ENCODE measurements at regions not wholly inside any gene's neighbourhood (a gene's known extent, or its start where the extent isn't known, plus 50 kb on each side); places are given as distances from the start of the nearest gene placed in this dataset.
A peak's percentile ranks its signal among the peaks of the same experiment; 100 is the strongest.

DNA sequence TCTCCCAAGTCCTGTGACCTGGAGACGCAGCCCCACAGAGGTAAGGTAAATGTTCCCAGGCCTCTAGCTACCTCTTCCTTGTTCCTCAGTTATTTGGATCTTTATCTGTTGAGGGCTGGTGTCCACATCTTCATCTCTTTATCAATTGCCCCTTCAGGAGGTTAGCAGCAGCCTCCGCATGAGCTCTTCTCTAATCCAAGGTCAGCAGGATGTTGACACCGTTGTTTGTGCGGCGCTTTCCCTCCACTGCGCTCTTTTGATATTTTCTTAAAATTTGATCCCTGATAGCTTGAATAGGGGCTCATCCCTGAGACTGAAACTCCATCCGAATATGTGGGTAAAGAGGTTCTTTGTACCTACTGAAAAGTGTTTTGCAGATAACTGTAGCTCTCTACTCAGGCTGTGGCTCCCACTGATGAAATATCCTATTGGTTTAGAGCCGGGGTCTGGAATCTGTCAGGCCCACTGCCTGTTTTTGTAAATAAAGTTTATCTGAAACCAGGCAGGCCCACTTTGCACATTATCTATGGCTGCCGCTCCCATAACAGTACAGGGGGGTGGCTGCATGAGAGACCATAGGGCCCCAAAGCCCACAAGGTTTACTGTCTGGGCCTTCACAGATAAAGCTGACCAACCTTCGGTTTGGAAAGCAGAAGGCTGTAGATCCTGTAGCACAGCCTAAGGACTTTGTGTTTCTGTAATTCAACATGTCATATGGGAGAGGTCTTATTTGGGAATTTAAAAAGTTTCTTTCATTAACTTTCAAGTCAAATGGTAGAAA is 362.6 kb downstream of the QKI start (continued):
- TF ChIP-seq, protein P1, sequence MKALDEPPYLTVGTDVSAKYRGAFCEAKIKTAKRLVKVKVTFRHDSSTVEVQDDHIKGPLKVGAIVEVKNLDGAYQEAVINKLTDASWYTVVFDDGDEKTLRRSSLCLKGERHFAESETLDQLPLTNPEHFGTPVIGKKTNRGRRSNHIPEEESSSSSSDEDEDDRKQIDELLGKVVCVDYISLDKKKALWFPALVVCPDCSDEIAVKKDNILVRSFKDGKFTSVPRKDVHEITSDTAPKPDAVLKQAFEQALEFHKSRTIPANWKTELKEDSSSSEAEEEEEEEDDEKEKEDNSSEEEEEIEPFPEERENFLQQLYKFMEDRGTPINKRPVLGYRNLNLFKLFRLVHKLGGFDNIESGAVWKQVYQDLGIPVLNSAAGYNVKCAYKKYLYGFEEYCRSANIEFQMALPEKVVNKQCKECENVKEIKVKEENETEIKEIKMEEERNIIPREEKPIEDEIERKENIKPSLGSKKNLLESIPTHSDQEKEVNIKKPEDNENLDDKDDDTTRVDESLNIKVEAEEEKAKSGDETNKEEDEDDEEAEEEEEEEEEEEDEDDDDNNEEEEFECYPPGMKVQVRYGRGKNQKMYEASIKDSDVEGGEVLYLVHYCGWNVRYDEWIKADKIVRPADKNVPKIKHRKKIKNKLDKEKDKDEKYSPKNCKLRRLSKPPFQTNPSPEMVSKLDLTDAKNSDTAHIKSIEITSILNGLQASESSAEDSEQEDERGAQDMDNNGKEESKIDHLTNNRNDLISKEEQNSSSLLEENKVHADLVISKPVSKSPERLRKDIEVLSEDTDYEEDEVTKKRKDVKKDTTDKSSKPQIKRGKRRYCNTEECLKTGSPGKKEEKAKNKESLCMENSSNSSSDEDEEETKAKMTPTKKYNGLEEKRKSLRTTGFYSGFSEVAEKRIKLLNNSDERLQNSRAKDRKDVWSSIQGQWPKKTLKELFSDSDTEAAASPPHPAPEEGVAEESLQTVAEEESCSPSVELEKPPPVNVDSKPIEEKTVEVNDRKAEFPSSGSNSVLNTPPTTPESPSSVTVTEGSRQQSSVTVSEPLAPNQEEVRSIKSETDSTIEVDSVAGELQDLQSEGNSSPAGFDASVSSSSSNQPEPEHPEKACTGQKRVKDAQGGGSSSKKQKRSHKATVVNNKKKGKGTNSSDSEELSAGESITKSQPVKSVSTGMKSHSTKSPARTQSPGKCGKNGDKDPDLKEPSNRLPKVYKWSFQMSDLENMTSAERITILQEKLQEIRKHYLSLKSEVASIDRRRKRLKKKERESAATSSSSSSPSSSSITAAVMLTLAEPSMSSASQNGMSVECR (CRISPR knock-in tag; IDR thresholded peaks at IDR 0.05): no peak
- TF ChIP-seq, protein P2, sequence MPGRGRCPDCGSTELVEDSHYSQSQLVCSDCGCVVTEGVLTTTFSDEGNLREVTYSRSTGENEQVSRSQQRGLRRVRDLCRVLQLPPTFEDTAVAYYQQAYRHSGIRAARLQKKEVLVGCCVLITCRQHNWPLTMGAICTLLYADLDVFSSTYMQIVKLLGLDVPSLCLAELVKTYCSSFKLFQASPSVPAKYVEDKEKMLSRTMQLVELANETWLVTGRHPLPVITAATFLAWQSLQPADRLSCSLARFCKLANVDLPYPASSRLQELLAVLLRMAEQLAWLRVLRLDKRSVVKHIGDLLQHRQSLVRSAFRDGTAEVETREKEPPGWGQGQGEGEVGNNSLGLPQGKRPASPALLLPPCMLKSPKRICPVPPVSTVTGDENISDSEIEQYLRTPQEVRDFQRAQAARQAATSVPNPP (IDR thresholded peaks at IDR 0.05; ENCODE audit: borderline replicate concordance, insufficient read depth, insufficient read length): no peak
- peak; percentile 91 for TF ChIP-seq CREB1 (IDR thresholded peaks at IDR 0.05)
- no peak for TF ChIP-seq CREB1 (CRISPR knock-in tag; IDR thresholded peaks at IDR 0.05)
- peak; percentile 97 for TF ChIP-seq RUNX1 (IDR thresholded peaks at IDR 0.05; ENCODE audit: low read depth)
- TF ChIP-seq KAT8 (IDR thresholded peaks at IDR 0.05; ENCODE audit: low read depth): no peak
- no peak for TF ChIP-seq ZNF165 (CRISPR knock-in tag; IDR thresholded peaks at IDR 0.05; ENCODE audit: borderline replicate concordance)
- TF ChIP-seq ZNF134 (CRISPR knock-in tag; conservative IDR thresholded peaks at IDR 0.05): 0 out of 2 replicates have a peak, but pooled peaks have one; percentile 9
- TF ChIP-seq NCOA1 (IDR thresholded peaks at IDR 0.05; ENCODE audit: low read depth): peak; percentile 95
- TF ChIP-seq THRAP3 (IDR thresholded peaks at IDR 0.05; ENCODE audit: borderline replicate concordance): no peak
- TF ChIP-seq RHOXF2B (CRISPR knock-in tag; conservative IDR thresholded peaks at IDR 0.05): no peak
- peak; percentile 57; the same call in 1 of the 2 replicates for TF ChIP-seq ZNF445 (CRISPR knock-in tag; IDR thresholded peaks at IDR 0.05; ENCODE audit: low read depth)
- TF ChIP-seq, protein P3, sequence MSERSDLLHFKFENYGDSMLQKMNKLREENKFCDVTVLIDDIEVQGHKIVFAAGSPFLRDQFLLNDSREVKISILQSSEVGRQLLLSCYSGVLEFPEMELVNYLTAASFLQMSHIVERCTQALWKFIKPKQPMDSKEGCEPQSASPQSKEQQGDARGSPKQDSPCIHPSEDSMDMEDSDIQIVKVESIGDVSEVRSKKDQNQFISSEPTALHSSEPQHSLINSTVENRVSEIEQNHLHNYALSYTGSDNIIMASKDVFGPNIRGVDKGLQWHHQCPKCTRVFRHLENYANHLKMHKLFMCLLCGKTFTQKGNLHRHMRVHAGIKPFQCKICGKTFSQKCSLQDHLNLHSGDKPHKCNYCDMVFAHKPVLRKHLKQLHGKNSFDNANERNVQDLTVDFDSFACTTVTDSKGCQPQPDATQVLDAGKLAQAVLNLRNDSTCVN (CRISPR knock-in tag; IDR thresholded peaks at IDR 0.05): no peak
- TF ChIP-seq BHLHE40 (IDR thresholded peaks at IDR 0.05; ENCODE audit: low read length): peak; percentile 83
- no peak for TF ChIP-seq NR4A1 (CRISPR knock-in tag; IDR thresholded peaks at IDR 0.05)
- peak; percentile 97 for TF ChIP-seq NR4A1 (tag; IDR thresholded peaks at IDR 0.05)
- no peak for TF ChIP-seq MAFG (tag; conservative IDR thresholded peaks at IDR 0.05)
- TF ChIP-seq ZFP36 (IDR thresholded peaks at IDR 0.05; ENCODE audit: low read depth, low read length, partially characterized antibody): peak; percentile 48
- no peak for TF ChIP-seq RBM22 (IDR thresholded peaks at IDR 0.05; ENCODE audit: low read depth, low read length, poor library complexity, severe bottlenecking)
- TF ChIP-seq, protein P4, sequence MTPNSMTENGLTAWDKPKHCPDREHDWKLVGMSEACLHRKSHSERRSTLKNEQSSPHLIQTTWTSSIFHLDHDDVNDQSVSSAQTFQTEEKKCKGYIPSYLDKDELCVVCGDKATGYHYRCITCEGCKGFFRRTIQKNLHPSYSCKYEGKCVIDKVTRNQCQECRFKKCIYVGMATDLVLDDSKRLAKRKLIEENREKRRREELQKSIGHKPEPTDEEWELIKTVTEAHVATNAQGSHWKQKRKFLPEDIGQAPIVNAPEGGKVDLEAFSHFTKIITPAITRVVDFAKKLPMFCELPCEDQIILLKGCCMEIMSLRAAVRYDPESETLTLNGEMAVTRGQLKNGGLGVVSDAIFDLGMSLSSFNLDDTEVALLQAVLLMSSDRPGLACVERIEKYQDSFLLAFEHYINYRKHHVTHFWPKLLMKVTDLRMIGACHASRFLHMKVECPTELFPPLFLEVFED (CRISPR knock-in tag; conservative IDR thresholded peaks at IDR 0.05): no peak
- no peak for TF ChIP-seq POLR2AphosphoS2 (IDR thresholded peaks at IDR 0.05; ENCODE audit: low read length)
- peak; percentile 90 for TF ChIP-seq ZNF584 (CRISPR knock-in tag; IDR thresholded peaks at IDR 0.05; ENCODE audit: low read depth)

Measured in K562 (cell line).